GM12875 (cell line): ENCODE measurements at regions not wholly inside any gene's neighbourhood (a gene's known extent, or its start where the extent isn't known, plus 50 kb on each side); places are given as distances from the start of the nearest gene placed in this dataset.
"Not testable (repeated sequence)": the region's sequence is repeated elsewhere in the genome, so short reads cannot be mapped to it uniquely, and the experiment has no call there.

ENCODE experiments used
- H3K4me3 ChIP-seq: one replicate; pipeline ENCODE4 v1.5.1; 2011; ENCODE audit warnings: low read depth, low read length, control low read depth
- CTCF ChIP-seq: IDR thresholded peaks from 2 replicates; pipeline ENCODE4 v1.5.1; 2011; ENCODE audit warnings: low read depth, mild to moderate bottlenecking, control low read depth, inconsistent platforms, low read length, moderate library complexity, borderline replicate concordance; ENCODE audit not compliant: insufficient read depth

DNA sequence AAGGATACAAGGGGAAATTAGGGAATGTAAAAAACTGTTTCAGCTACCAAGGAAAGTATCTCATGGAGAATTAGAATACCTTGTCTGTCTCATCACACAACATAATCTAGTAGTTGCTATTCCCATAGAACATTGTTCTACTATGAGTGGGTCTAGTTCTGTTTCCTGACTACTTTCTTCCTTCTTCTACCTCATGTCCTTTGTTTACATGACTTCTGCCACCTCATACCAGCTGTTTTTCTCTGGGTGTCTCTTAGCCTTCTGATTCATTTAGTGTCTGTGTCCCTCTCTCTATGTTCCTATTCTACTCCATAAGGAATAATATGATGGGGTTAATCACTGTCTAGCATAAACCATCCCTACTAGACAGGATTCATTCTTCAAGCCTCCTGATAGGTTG, 887.3 kb downstream of the DIAPH3 start:
- TF ChIP-seq CTCF = no peak
- no peak overlapping the region for H3K4me3 ChIP-seq

DNA sequence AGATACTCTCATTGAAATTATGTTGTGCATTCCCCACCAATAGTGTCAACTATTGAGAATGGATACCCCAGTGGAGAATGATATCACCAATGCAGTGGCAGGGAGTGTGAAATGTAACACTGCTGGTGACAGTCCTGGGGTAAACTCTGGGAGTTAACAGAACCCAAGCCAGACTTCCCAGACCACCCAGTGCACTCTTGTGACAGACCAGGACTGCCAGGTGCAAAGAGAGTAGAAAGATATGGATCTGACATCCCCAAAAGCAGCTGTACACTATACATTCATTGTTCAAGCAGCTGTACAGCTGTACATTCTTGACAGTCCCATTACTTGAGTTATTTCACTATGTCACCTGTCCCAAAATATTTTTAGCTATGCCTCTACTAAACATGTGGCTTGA, 886.6 kb downstream of the DIAPH3 start:
- H3K4me3 ChIP-seq = no peak overlapping the region
- TF ChIP-seq CTCF = no peak

GRCh38 chr13:59279028-59279427, 884.7 kb downstream of the DIAPH3 start:
- no peak overlapping the region for H3K4me3 ChIP-seq
- no peak for TF ChIP-seq CTCF

- H3K4me3 ChIP-seq = no peak overlapping the region
- no peak for TF ChIP-seq CTCF
Observed at GRCh38 chr13:59279576-59279975, 884.2 kb downstream of the DIAPH3 start.

DNA sequence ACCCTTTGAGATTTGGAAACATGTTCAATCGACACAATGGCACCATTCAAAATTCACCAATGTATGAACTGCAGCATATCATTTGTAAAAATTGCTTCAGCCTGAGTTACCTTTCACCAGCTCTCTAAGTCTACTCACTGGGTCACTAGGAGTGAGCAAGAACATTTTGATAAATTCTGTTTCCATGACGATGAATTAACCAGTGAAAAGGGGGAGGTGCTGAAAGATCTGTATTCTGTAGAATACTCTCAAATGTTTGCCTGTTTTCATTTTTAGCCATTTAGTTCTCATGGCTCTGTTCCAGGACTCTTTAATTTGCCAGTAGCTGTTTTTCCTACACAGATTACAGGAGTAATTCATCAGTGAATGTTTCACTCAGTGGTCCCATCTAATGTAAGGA, 883.4 kb downstream of the DIAPH3 start:
- TF ChIP-seq CTCF = no peak

GRCh38 chr13:59281453-59281852, 882.3 kb downstream of the DIAPH3 start:
- H3K4me3 ChIP-seq = no peak overlapping the region

More for the DNA sequence above, 883.4 kb downstream of the DIAPH3 start:
- no peak overlapping the region for H3K4me3 ChIP-seq

GRCh38 chr13:59292240-59292639, 871.5 kb downstream of the DIAPH3 start:
- not testable (repeated sequence) for H3K4me3 ChIP-seq

More at GRCh38 chr13:59281453-59281852, 882.3 kb downstream of the DIAPH3 start:
- TF ChIP-seq CTCF = no peak

DNA sequence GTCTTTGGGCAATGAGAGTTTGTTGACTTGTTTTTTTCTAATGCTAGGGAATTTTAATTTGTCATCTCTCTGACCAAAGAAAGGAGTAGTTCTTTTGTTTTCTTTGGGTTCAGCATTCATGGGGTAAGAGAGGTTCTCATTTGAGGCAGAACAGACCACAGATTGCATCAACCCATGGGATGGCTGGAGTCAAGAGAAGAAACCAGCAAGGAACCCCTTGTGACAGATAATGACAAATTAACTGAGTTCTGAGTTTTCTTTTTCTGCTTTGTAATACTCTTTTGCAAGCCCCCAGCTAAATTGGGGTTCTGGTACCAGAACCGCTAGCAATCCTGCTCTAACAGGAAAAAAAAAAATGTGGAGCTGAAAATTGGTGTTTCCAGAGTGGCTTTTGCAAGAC, 864.1 kb downstream of the DIAPH3 start:
- no peak overlapping the region for H3K4me3 ChIP-seq
- TF ChIP-seq CTCF = no peak
